D721Med (cell line): ENCODE measurements at regions not wholly inside any gene's neighbourhood (a gene's known extent, or its start where the extent isn't known, plus 50 kb on each side); places are given as distances from the start of the nearest gene placed in this dataset.
"Not testable (repeated sequence)": the region's sequence is repeated elsewhere in the genome, so short reads cannot be mapped to it uniquely, and the experiment has no call there.

ENCODE experiments used
- DNase-seq: peaks from one replicate; pipeline ENCODE4 v3.0.0; 2011; ENCODE audit warnings: low spot score; ENCODE audit not compliant: insufficient read length
- FAIRE-seq: peaks from 2 replicates; lab custom pipeline; 2011; peaks lifted over from hg19 to GRCh38; lab: Jason Lieb, UNC
- CTCF ChIP-seq: IDR thresholded peaks from 2 replicates; pipeline ENCODE4 v1.5.1; 2012; ENCODE audit warnings: mild to moderate bottlenecking, control low read depth; ENCODE audit not compliant: insufficient read depth; ENCODE audit errors: missing control alignments

GRCh38 chr3:13233487-13234485 is 160.6 kb upstream of the IQSEC1 start:
- TF ChIP-seq CTCF = no peak
- no peak for DNase-seq
- FAIRE-seq = no peak

GRCh38 chr3:13231781-13232666 is 158.8 kb upstream of the IQSEC1 start:
- DNase-seq (no peak), FAIRE-seq (no peak)
- TF ChIP-seq CTCF = no peak

GRCh38 chr3:13229273-13229949 is 156.2 kb upstream of the IQSEC1 start:
- no peak for FAIRE-seq
- peak; percentile 27 for TF ChIP-seq CTCF
- no peak for DNase-seq

- FAIRE-seq (no peak), DNase-seq (no peak)
- TF ChIP-seq CTCF = no peak
These were observed 155.4 kb upstream of the IQSEC1 start for GRCh38 chr3:13228584-13228983.

GRCh38 chr3:13228169-13228568 is 154.9 kb upstream of the IQSEC1 start:
- not testable (repeated sequence) for FAIRE-seq, DNase-seq

GRCh38 chr3:13227315-13228165 is 154.3 kb upstream of the IQSEC1 start:
- DNase-seq (no peak), FAIRE-seq (no peak)
- TF ChIP-seq CTCF = no peak
